ENCODE measurements at regions not wholly inside any gene's neighbourhood (a gene's known extent, or its start where the extent isn't known, plus 50 kb on each side); places are given as distances from the start of the nearest gene placed in this dataset.
"Not testable (repeated sequence)": the region's sequence is repeated elsewhere in the genome, so short reads cannot be mapped to it uniquely, and the experiment has no call there.

- H3K9ac ChIP-seq (ENCODE audit: low read length); H3K4me1 Mint-ChIP-seq; H3K36me3 ChIP-seq (replicated peaks in 1 of 2; ENCODE audit: control extremely low read depth in 1 of 2, control insufficient read depth in 1 of 2, extremely low read depth in 1 of 2, insufficient read depth in 2 of 2, low read length in 1 of 2); H3K27me3 ChIP-seq (replicated peaks in 1 of 4; ENCODE audit: control extremely low read depth in 1 of 4, control insufficient read depth in 3 of 4, insufficient read depth in 4 of 4, low read length in 3 of 4); H3K9me3 ChIP-seq (ENCODE audit: control extremely low read depth in 1 of 3, control insufficient read depth in 2 of 3, insufficient read depth in 1 of 3, low read length in 2 of 3); ATAC-seq (ENCODE audit: low read depth); intact Hi-C loops (cut with micrococcal nuclease); H3K4me3 ChIP-seq (ENCODE audit: control extremely low read depth in 1 of 5, extremely low read depth in 1 of 5, insufficient read depth in 1 of 5, low read depth in 2 of 5, low read length in 4 of 5); POLR2A ChIA-PET; DNase-seq; H2AFZ ChIP-seq (ENCODE audit: insufficient read depth, low read depth, low read length, poor library complexity, severe bottlenecking); H3K27ac Mint-ChIP-seq; H3K4me2 ChIP-seq (replicated peaks; ENCODE audit: low read depth, low read length, poor library complexity, severe bottlenecking); H3K4me1 ChIP-seq (ENCODE audit: control insufficient read depth in 2 of 2, insufficient read depth in 2 of 2, low read length in 2 of 2); H3K27me3 Mint-ChIP-seq; H4K20me1 ChIP-seq (ENCODE audit: control insufficient read depth, insufficient read depth, low read length, poor library complexity, severe bottlenecking); H3K4me3 Mint-ChIP-seq; H3K79me2 ChIP-seq (ENCODE audit: control insufficient read depth, insufficient read depth, low read length); H3K27ac ChIP-seq (ENCODE audit: low read length in 2 of 2): not testable (repeated sequence)
- peaks cover 12% of the 10 kb centered on the region for H3K9me3 Mint-ChIP-seq (ENCODE audit: insufficient read depth)
- CTCF ChIA-PET = interaction anchor here (0.7 kb wide), 1 partner anchor 31 kb away, joined by 3 read pairs; no protein-coding TSS in a partner anchor
- WGBS (ENCODE audit: insufficient coverage) = 100% methylated on average over 3 of the region's 6 CpGs
These were observed 121.0 kb upstream of the CCNG1 start for GRCh38 chr5:163316374-163316773.

- intact Hi-C loops (cut with micrococcal nuclease) = no loop called here
- H3K9me3 Mint-ChIP-seq (ENCODE audit: insufficient read depth) = peaks cover 2% of the 10 kb centered on the region
- H3K4me1 Mint-ChIP-seq = no peaks in the 10 kb centered on the region
- no peaks in the 10 kb centered on the region for H4K20me1 ChIP-seq (ENCODE audit: control insufficient read depth, insufficient read depth, low read length, poor library complexity, severe bottlenecking)
- H3K4me1 ChIP-seq (ENCODE audit: control insufficient read depth in 2 of 2, insufficient read depth in 2 of 2, low read length in 2 of 2) = no peaks in the 10 kb centered on the region
- no peak overlapping the region for H3K4me3 Mint-ChIP-seq
- no peak overlapping the region for H3K27ac ChIP-seq (ENCODE audit: low read length in 2 of 2)
- no peak overlapping the region for H3K4me2 ChIP-seq (replicated peaks; ENCODE audit: low read depth, low read length, poor library complexity, severe bottlenecking)
- peaks cover 2% of the 10 kb centered on the region for H3K27me3 Mint-ChIP-seq
- no peak overlapping the region for H3K9ac ChIP-seq (ENCODE audit: low read length)
- no peaks in the 10 kb centered on the region for H3K9me3 ChIP-seq (ENCODE audit: control extremely low read depth in 1 of 3, control insufficient read depth in 2 of 3, insufficient read depth in 1 of 3, low read length in 2 of 3)
- no peak overlapping the region for H3K27ac Mint-ChIP-seq
- ChIA-PET POLR2A (no interaction called here), CTCF (no interaction called here)
- no peak overlapping the region for H2AFZ ChIP-seq (ENCODE audit: insufficient read depth, low read depth, low read length, poor library complexity, severe bottlenecking)
- H3K79me2 ChIP-seq (ENCODE audit: control insufficient read depth, insufficient read depth, low read length) = no peaks in the 10 kb centered on the region
- no peak overlapping the region for H3K4me3 ChIP-seq (ENCODE audit: control extremely low read depth in 1 of 5, extremely low read depth in 1 of 5, insufficient read depth in 1 of 5, low read depth in 2 of 5, low read length in 4 of 5)
- H3K36me3 ChIP-seq (replicated peaks in 1 of 2; ENCODE audit: control extremely low read depth in 1 of 2, control insufficient read depth in 1 of 2, extremely low read depth in 1 of 2, insufficient read depth in 2 of 2, low read length in 1 of 2) = no peaks in the 10 kb centered on the region
- ATAC-seq (ENCODE audit: low read depth) (no peak), DNase-seq (no peak)
- H3K27me3 ChIP-seq (replicated peaks in 1 of 4; ENCODE audit: control extremely low read depth in 1 of 4, control insufficient read depth in 3 of 4, insufficient read depth in 4 of 4, low read length in 3 of 4) = no peaks in the 10 kb centered on the region
- TF ChIP-seq EZH2 (IDR thresholded peaks at IDR 0.05; ENCODE audit: borderline replicate concordance, insufficient read depth, low read depth, low read length, poor library complexity, severe bottlenecking) = no peak
- no peak for TF ChIP-seq CTCF (IDR thresholded peaks at IDR 0.05)
- WGBS (ENCODE audit: insufficient coverage) = 97% methylated on average over 11 of the region's 14 CpGs
These were observed 118.7 kb upstream of the CCNG1 start for GRCh38 chr5:163318707-163319106.

All from B cell (primary cell).